Ovary (tissue), 7 donors: ENCODE measurements at regions not wholly inside any gene's neighbourhood (a gene's known extent, or its start where the extent isn't known, plus 50 kb on each side); places are given as distances from the start of the nearest gene placed in this dataset. TPM values are rescaled to one million over a fixed set of nuclear protein-coding genes. Genes with fewer than 3 reads are reported as not detected.

Experiments used
- DNase-seq, 5 donors: peaks; one replicate each; pipeline ENCODE4 v3.0.0-alpha.2; 2019 to 2020
- H3K27ac ChIP-seq, 2 donors: fragments of 200-600 bp; one replicate each; pipeline versions ENCODE4 v1.5.1 to v1.8.0; 2019 to 2022
- H3K27me3 ChIP-seq: fragments of 200-600 bp; one replicate; pipeline ENCODE4 v1.8.0; 2022
- H3K36me3 ChIP-seq: fragments of 200-600 bp; sonication (generic); one replicate; pipeline ENCODE4 v1.5.1; 2019
- H3K4me1 ChIP-seq: one replicate; pipeline ENCODE4 v1.8.1; 2013; ENCODE audit warnings: mild to moderate bottlenecking, moderate library complexity; ENCODE audit not compliant: insufficient read depth
- H3K4me3 ChIP-seq: fragments of 200-600 bp; sonication (generic); one replicate; pipeline ENCODE4 v1.5.1; 2017
- H3K9me3 ChIP-seq, 2 donors: fragments of 200-600 bp in 1 of 2; sonication (generic) in 1 of 2; one replicate each; pipeline versions ENCODE4 v1.5.1 to v1.8.1; 2013 to 2019; ENCODE audit warnings: mild to moderate bottlenecking in 1 of 2, moderate library complexity in 1 of 2
- EP300 ChIP-seq: sonication (generic); formaldehyde crosslinking; IDR thresholded peaks from one replicate; pipeline ENCODE4 v1.6.1; 2017; ENCODE audit warnings: antibody characterized with exemption
- POLR2A ChIP-seq: fragments of 450-650 bp; IDR thresholded peaks from one replicate; pipeline ENCODE4 v1.6.1; 2017; ENCODE audit warnings: antibody characterized with exemption, mild to moderate bottlenecking, moderate library complexity
- WGBS, 3 donors: extraction: QIAGEN DNeasy Blood & Tissue Kit in 1 of 3; methylation state at CpG; one replicate each; pipeline versions ENCODE4 v1.1.5 to v1.1.7; 2013 to 2017; 5-methylcytosine and 5-hydroxymethylcytosine counted together
- intact Hi-C, 4 donors: fragments of 100-400 bp; cut with DNase I; formaldehyde crosslinking; loops; one replicate each; pipeline versions ENCODE4 v1.11.0 to v1.15.1; 2022 to 2023
- small RNA-seq: library from RNA; depleted of rRNA; stranded (forward); fragments of <200 nt; gene quantifications from one replicate; pipeline ENCODE3, GENCODE V24; 2016
- TF ChIP-seq, protein P1 (sequence below), 3 donors: fragments of 450-650 bp in 2 of 3; fragments of 200-600 bp in 1 of 3; IDR thresholded peaks; one replicate each; pipeline versions ENCODE4 v1.5.1 to v1.8.0; 2016 to 2022; ENCODE audit warnings: antibody characterized with exemption in 3 of 3, mild to moderate bottlenecking in 1 of 3
- donor health status: DM: no; HTN: no; CAD: no; lungs with moderate emphysema.
- donor health status: DM: no; HTN: no; CAD: no.
- donor health status: Bipolar disorder and iron deficiency.
- donor health status: DM: no; HTN: no; CAD: no.
- donor health status: DM: yes; HTN: yes; CAD: no.

DNA sequence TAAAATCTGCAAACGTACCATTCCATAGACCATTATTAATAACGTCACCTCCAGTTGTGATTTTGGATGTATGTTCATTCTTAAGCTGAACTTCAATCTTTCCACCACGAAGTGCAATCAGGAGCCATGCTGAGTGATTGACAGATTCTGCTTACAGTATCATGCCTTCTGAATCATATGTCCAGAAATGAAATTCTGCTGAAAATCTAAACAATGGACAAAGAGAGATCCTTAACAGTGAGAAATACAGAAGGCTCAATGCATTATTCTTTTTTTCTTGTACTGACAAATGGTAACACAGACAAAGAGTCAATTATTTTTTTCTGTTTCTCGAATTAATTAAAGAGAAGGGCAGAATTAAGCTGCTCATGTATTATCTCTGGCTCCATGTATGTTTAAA lies 1114.5 kb downstream of the EPHA3 start:
- no peaks in the 10 kb centered on the region for H3K27me3 ChIP-seq
- H3K27ac ChIP-seq: no peak overlapping the region
- no peaks in the 10 kb centered on the region for H3K4me1 ChIP-seq
- TF ChIP-seq EP300 (no peak), POLR2A (no peak)
- TF ChIP-seq, protein P1, sequence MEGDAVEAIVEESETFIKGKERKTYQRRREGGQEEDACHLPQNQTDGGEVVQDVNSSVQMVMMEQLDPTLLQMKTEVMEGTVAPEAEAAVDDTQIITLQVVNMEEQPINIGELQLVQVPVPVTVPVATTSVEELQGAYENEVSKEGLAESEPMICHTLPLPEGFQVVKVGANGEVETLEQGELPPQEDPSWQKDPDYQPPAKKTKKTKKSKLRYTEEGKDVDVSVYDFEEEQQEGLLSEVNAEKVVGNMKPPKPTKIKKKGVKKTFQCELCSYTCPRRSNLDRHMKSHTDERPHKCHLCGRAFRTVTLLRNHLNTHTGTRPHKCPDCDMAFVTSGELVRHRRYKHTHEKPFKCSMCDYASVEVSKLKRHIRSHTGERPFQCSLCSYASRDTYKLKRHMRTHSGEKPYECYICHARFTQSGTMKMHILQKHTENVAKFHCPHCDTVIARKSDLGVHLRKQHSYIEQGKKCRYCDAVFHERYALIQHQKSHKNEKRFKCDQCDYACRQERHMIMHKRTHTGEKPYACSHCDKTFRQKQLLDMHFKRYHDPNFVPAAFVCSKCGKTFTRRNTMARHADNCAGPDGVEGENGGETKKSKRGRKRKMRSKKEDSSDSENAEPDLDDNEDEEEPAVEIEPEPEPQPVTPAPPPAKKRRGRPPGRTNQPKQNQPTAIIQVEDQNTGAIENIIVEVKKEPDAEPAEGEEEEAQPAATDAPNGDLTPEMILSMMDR (IDR thresholded peaks at IDR 0.05): no peak
- intact Hi-C loops: no loop called here
- whole genome bisulfite sequencing, 3 donors: 62 to 71% (median 64%) methylated on average over 4 of the region's 4 CpGs
- H3K9me3 ChIP-seq: no peaks in the 10 kb centered on the region
- DNase-seq: no peak
- H3K36me3 ChIP-seq: no peaks in the 10 kb centered on the region
- no peak overlapping the region for H3K4me3 ChIP-seq

DNA sequence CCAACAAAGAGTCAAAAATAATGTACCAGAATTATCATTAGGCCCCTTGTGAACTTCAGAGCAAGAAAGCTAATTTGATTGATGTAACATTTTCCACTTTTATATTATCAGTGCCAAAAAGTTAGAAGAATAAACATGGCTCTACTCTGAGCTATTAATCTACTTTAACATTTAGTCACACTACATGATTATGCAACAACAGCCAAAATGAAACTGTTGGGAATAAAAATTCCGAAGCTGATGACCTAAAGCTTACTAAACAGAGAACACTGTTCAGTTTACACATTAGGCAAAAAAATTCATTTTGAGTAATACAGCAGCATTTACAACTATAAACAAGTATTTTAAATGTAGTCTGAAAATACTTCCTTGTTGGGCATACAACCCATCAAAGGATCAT lies 1134.1 kb downstream of the EPHA3 start:
- H3K27me3 ChIP-seq: no peaks in the 10 kb centered on the region
- no peaks in the 10 kb centered on the region for H3K4me1 ChIP-seq
- H3K9me3 ChIP-seq: no peaks in the 10 kb centered on the region
- H3K36me3 ChIP-seq: no peaks in the 10 kb centered on the region
- DNase-seq: no peak
- no peak for TF ChIP-seq EP300
- TF ChIP-seq, protein P1 (IDR thresholded peaks at IDR 0.05): no peak
- no peak overlapping the region for H3K27ac ChIP-seq
- intact Hi-C loops: no loop called here
- 51 to 72% (median 66%) methylated on average over 1 of the region's 1 CpG for WGBS, 3 donors
- H3K4me3 ChIP-seq: no peak overlapping the region

DNA sequence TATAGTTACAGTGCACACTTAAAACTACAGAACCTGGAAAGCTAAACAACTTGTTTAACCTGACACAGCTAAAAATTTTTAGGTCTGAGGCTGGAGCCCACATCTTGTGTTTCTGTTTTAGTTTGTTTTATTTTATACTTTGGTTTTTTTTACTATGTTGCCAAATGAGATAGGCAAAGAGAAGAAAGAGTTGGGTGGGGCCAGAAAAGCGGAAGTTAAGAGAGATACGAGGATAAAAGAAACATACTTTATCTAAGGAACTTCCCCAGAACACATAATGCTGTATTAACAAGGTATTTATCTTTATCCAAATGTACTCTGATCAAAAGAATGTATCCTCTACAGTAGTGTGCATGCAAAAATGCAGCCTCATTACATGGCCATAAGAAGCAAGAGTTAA lies 1145.7 kb downstream of the EPHA3 start:
- WGBS, 3 donors: 18 to 43% (median 32%) methylated on average over 2 of the region's 2 CpGs
- TF ChIP-seq, protein P1 (IDR thresholded peaks at IDR 0.05): no peak
- TF ChIP-seq POLR2A (no peak), EP300 (no peak)
- no peak overlapping the region for H3K4me3 ChIP-seq
- no peaks in the 10 kb centered on the region for H3K36me3 ChIP-seq
- H3K9me3 ChIP-seq: no peaks in the 10 kb centered on the region
- no peak for DNase-seq
- no peak overlapping the region for H3K27ac ChIP-seq
- no peaks in the 10 kb centered on the region for H3K27me3 ChIP-seq
- intact Hi-C loops: no loop called here
- no peaks in the 10 kb centered on the region for H3K4me1 ChIP-seq

DNA sequence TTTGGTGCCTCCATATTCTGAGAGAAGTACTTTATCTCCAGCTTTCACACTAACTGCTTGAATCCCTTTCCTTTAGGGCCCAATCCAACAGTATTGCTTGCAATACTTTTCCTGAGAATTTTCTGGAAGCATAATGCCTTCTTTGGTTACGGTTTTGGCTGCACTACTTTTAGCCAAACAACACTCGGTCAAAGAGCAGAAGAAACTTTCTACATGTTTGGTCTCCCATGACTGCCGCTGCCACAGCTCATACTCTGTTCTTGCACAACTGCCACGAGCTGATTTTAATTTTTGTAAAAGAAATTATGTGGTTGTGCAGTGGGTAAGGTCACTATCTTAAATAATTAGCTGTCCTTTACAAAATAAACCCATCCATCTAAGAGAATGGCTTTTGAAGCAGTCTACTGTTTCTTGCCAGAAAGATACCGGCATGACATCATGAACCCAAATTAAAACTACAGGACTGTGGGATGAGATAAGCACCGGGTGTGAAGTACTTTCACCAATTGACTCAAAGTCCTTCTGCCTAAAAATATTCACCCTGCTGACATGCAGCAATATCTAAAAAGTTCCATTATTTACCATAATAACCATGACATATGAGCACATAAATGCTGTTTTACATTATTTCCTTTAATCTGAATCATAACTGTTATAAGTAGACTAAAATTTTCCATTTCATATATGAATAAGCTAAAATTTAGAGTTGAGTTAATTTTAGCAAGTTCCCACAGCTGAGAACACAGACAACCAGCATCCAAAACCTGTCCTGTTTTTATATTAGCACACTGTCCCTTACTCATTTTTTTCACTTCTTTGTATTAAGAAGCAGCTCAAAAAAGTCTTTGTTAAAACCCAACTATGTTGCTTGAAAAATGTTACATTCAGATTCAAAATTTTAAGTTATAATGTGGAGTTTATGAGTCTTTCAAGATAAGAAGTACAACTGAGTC lies 1154.3 kb downstream of the EPHA3 start:
- WGBS, 3 donors: 69 to 75% (median 74%) methylated on average over 6 of the region's 6 CpGs
- DNase-seq: no peak
- intact Hi-C loops: no loop called here
- no peaks in the 10 kb centered on the region for H3K9me3 ChIP-seq
- H3K36me3 ChIP-seq: no peaks in the 10 kb centered on the region
- H3K27me3 ChIP-seq: no peaks in the 10 kb centered on the region
- TF ChIP-seq, protein P1 (IDR thresholded peaks at IDR 0.05): no peak
- no peak for TF ChIP-seq EP300
- no peak for TF ChIP-seq POLR2A
- H3K27ac ChIP-seq: no peak overlapping the region
- no peaks in the 10 kb centered on the region for H3K4me1 ChIP-seq
- H3K4me3 ChIP-seq: no peak overlapping the region

Small RNA genes lying in the stretch of these regions (small RNA-seq; reads per million reads assigned to genes)
- gene HSPE1P19: not detected
- not detected for gene RF00012
- not detected for gene RNU6-712P
